SK-MEL-5 (cell line): ENCODE measurements at regions not wholly inside any gene's neighbourhood (a gene's known extent, or its start where the extent isn't known, plus 50 kb on each side); places are given as distances from the start of the nearest gene placed in this dataset.

ENCODE experiments used
- DNase-seq: peaks from one replicate; pipeline ENCODE4 v3.0.0-alpha.2; 2016; ENCODE audit warnings: low read depth, low spot score
- in situ Hi-C: cut with HindIII; loops from 2 replicates; pipeline ENCODE4 v1.10.0; 2016; ENCODE audit warnings: low sequenced_read_pairs, high pct_unique_total_duplicates, low pct_unique_long_range_greater_than_20kb
- small RNA-seq, 2 experiments: library from RNA; depleted of rRNA; stranded (forward); fragments of <200 nt; gene quantifications; one replicate each; pipeline ENCODE3, GENCODE V24; 2014

- in situ Hi-C loops, result no loop called here
These were observed 71.9 kb upstream of the ZNF507 start for GRCh38 chr19:32273483-32273882.

DNA sequence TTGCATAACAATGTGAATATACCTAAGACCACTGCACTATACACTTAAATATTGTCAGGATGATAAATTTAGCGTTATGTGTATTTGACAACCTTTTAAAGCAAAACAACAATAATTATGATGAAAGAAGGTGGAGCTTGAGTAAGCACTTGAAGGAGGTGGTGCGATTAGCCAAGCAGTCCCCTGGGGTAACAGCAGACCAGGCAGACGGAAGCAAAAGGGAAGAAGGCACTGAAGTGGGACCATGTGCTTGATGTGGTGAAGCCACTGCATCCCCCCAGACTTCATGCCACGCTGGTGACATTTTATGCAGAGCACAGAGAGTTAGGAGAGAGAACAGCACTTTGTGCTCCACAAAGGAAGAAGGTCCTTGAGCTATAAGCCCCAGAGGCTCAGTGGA is 58.3 kb upstream of the ZNF507 start:
- in situ Hi-C loops, result no loop called here
- no peak for DNase-seq

More at GRCh38 chr19:32273483-32273882, 71.9 kb upstream of the ZNF507 start:
- no peak for DNase-seq

DNA sequence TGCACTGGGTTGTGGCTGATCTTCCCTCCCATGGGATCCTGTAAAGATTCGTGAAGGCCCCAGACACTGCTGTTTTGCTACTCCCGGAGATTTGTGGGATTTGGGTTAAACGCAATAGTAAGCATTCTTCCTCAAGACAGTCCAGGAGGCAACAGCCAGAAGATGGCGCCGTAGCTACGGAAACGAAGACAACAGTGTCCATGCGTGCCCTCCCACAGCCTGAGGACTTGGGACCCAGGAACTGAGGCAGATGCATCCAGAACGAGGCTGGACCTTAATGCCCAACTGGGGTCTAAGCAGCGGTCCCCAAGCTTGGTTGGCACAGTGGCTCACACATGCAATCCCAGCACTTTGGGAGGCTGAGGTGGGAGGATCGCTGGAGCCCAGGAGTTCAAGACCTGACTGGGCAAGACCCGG is 57.6 kb upstream of the ZNF507 start:
- DNase-seq, result peak; percentile 85
- in situ Hi-C loops, result no loop called here

- in situ Hi-C loops, result no loop called here
- DNase-seq, result no peak
These were observed 55.7 kb upstream of the ZNF507 start for GRCh38 chr19:32289566-32290210.

GRCh38 chr19:32291876-32292275 is 53.5 kb upstream of the ZNF507 start:
- in situ Hi-C loops, result no loop called here
- DNase-seq, result no peak

DNA sequence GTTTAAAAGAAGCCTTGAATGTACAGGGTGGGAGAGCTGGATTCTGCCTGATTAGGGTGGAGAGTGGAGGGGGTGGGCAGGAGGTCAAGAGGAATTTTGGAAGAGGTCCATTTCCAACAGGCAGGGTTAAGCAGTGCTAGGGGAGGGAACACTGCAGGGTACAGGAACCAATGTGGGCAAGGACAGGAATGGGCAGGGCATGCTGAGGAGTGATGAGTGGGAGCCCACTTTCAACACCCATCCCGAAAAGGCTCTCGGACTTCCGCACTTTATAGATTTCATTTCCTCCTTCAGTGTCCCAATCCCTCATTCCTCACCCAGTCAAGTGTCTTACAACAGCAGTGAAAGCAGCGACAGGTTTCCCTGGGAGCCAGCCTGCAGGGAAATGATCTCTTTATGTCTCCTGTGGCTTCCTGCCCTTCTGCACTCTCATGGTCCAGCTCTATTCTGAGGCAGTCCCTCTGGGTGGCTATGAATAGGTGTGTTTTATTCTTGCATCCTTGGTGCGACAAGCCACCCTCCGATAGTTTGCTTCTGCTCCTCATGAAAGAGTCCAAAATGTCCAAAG is 50.5 kb upstream of the ZNF507 start:
- in situ Hi-C loops, result no loop called here
- DNase-seq, result no peak

Small RNA genes in the stretch of these regions (small RNA-seq; reads per million reads assigned to genes)
- 0 reads per million in 2 experiments for gene AC011456.1
- gene RNA5SP471, result 0 reads per million in 2 experiments
- 0.10 to 0.86 reads per million in 2 experiments for gene RNA5SP472
- gene RNU6-967P, result 0 reads per million in 2 experiments
